HL-60 (cell line): ENCODE measurements at regions not wholly inside any gene's neighbourhood (a gene's known extent, or its start where the extent isn't known, plus 50 kb on each side); places are given as distances from the start of the nearest gene placed in this dataset.

Experiments used
- DNase-seq, 2 experiments: peaks; one replicate each; pipeline ENCODE4 v3.0.0-alpha.2; 2010 to 2020; ENCODE audit warnings: low read depth in 1 of 2, low spot score in 1 of 2
- H3K27ac ChIP-seq: fragments of 250-450 bp; sonication (Bioruptor Pico); replicated peaks from 2 replicates; pipeline ENCODE4 v1.5.1; 2020; ENCODE audit warnings: mild to moderate bottlenecking, moderate library complexity
- H3K27me3 ChIP-seq: fragments of 250-450 bp; sonication (Bioruptor Pico); 2 replicates; pipeline ENCODE4 v1.5.1; 2021; ENCODE audit warnings: mild to moderate bottlenecking, moderate library complexity; ENCODE audit not compliant: insufficient read depth, poor library complexity, severe bottlenecking
- H3K4me3 ChIP-seq: replicated peaks from 2 replicates; pipeline ENCODE4 v1.5.1; 2011; ENCODE audit warnings: mild to moderate bottlenecking, control low read depth, low read length; ENCODE audit not compliant: insufficient read depth
- GABPA ChIP-seq: IDR thresholded peaks from 2 replicates; pipeline ENCODE4 v1.6.1; 2012; ENCODE audit warnings: low read depth
- POLR2AphosphoS5 ChIP-seq: IDR thresholded peaks from 2 replicates; pipeline ENCODE4 v1.6.1; 2012; ENCODE audit warnings: low read depth
- SPI1 ChIP-seq: IDR thresholded peaks from 2 replicates; pipeline ENCODE4 v1.6.1; 2012; ENCODE audit warnings: low read depth, mild to moderate bottlenecking, borderline replicate concordance
- TF ChIP-seq, protein P1 (sequence below): IDR thresholded peaks from one replicate; pipeline ENCODE4 v1.5.1; 2011; ENCODE audit warnings: low read length, control low read depth, inconsistent platforms; ENCODE audit not compliant: insufficient read depth
- TF ChIP-seq, protein P2 (sequence below): IDR thresholded peaks from 2 replicates; pipeline ENCODE4 v1.6.1; 2012; ENCODE audit warnings: low read depth; ENCODE audit not compliant: insufficient replicate concordance

DNA sequence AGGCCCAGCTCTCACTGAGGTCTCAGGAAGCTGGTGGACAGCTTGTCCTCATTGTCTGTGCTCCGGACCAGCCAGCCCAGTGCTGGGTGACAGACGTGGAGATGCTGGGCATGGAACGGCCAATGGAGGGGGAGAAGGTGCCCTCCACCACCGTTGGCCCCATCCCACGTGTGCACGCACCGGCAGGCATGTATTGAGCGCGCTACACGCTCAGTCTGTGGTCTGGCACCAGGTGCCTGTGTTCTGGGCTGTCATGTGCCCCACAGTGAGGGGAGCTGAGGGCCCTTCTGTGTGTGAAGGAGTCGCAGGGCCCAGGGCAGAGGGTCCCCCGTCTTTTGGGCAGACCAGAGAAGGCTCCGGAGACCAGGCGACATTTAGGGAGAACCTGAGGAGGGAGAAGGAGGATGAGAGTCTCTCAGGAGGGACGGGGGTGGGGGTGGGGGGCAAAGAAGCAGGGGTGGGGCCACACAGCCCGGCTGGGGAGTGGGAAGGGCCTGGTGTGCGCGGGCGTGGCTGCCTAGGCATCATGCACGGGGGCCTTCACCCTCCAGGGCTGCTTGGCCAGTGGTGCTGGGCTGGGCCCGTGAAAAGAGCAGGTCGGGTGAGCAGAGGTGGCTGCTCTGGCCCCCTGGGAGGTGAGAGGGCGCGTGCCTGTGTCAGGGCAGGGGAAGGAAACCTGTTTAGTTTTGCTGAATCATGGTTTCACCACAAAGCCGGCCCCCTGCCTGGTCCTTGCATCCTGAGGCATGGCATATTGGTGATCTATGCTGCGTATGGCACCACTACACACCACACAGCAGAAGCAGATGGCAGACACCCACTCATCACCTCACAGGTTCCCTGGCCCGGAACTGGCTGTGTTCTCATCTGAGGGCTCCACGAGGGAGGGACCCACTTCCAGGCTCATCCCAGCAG lies 86.7 kb upstream of the TTC34 start:
- Histone ChIP-seq H3K27me3 (no peaks in the 10 kb centered on the region), H3K27ac (no peak overlapping the region), H3K4me3 (no peak overlapping the region)
- no peak for DNase-seq
- TF ChIP-seq, protein P1, sequence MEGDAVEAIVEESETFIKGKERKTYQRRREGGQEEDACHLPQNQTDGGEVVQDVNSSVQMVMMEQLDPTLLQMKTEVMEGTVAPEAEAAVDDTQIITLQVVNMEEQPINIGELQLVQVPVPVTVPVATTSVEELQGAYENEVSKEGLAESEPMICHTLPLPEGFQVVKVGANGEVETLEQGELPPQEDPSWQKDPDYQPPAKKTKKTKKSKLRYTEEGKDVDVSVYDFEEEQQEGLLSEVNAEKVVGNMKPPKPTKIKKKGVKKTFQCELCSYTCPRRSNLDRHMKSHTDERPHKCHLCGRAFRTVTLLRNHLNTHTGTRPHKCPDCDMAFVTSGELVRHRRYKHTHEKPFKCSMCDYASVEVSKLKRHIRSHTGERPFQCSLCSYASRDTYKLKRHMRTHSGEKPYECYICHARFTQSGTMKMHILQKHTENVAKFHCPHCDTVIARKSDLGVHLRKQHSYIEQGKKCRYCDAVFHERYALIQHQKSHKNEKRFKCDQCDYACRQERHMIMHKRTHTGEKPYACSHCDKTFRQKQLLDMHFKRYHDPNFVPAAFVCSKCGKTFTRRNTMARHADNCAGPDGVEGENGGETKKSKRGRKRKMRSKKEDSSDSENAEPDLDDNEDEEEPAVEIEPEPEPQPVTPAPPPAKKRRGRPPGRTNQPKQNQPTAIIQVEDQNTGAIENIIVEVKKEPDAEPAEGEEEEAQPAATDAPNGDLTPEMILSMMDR = no peak
- no peak for TF ChIP-seq GABPA
- no peak for TF ChIP-seq SPI1
- TF ChIP-seq POLR2AphosphoS5 = no peak

DNA sequence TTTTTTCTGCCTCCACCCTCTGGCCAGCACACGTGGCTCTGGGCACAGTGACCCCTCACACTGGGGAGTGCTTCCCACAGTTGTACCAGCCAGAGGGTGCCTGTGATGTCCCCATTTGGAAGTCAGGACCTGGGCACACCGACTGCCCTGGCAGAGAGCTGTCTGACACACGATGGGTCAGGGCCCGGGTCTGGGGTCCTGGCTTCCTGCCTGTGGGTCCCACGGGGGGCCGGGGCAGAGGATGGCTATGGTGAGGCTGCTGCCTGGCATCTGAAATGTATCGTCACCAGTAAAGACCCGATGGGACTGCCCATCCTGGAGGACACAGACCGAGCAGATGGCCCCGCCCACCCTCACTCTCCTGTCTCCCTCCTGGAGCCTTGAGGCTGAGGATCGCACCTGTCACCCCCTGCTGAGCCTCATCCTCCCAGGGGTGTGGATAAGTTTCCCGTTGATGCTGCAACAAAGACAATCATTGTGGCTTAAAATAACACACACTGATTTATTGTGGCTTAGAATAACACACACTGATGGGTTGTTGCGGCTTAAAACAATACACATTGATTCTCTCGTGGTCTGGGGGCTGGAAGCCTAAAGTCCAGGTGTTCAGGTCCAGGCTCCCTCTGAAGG lies 88.8 kb upstream of the TTC34 start:
- Histone ChIP-seq H3K27ac (no peak overlapping the region), H3K27me3 (no peaks in the 10 kb centered on the region), H3K4me3 (no peak overlapping the region)
- DNase-seq = no peak
- TF ChIP-seq, protein P2, sequence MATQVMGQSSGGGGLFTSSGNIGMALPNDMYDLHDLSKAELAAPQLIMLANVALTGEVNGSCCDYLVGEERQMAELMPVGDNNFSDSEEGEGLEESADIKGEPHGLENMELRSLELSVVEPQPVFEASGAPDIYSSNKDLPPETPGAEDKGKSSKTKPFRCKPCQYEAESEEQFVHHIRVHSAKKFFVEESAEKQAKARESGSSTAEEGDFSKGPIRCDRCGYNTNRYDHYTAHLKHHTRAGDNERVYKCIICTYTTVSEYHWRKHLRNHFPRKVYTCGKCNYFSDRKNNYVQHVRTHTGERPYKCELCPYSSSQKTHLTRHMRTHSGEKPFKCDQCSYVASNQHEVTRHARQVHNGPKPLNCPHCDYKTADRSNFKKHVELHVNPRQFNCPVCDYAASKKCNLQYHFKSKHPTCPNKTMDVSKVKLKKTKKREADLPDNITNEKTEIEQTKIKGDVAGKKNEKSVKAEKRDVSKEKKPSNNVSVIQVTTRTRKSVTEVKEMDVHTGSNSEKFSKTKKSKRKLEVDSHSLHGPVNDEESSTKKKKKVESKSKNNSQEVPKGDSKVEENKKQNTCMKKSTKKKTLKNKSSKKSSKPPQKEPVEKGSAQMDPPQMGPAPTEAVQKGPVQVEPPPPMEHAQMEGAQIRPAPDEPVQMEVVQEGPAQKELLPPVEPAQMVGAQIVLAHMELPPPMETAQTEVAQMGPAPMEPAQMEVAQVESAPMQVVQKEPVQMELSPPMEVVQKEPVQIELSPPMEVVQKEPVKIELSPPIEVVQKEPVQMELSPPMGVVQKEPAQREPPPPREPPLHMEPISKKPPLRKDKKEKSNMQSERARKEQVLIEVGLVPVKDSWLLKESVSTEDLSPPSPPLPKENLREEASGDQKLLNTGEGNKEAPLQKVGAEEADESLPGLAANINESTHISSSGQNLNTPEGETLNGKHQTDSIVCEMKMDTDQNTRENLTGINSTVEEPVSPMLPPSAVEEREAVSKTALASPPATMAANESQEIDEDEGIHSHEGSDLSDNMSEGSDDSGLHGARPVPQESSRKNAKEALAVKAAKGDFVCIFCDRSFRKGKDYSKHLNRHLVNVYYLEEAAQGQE = no peak
- TF ChIP-seq SPI1 (no peak), GABPA (no peak), POLR2AphosphoS5 (no peak)
- TF ChIP-seq, protein P1 = no peak

DNA sequence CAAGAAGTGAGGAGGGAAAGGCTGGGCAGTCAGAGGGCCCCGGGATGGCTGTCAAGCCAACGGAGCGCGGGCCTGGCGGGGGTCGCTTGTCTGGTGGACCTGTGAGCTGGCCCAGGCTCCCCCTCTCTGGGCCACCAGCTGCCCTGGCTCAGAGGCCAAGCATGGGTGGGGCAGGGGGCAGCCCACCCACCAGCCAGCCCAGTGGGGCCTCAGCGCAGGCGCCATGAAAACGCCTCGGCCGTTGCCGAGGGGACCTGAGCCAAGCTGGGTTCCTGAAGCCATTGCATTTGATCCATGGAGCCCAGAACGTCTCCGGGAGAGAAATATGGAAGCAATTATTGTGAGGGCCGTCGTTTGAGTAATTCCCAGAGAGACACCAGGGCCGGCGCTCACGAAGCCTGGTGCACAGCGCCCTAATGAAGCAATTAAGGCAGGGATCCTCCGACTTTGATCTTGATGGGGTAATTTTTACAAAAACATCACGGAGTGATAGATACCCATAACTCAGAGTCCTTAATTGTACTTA lies 90.5 kb upstream of the TTC34 start:
- TF ChIP-seq, protein P1 = no peak
- TF ChIP-seq GABPA = no peak
- TF ChIP-seq, protein P2 = no peak
- TF ChIP-seq SPI1 = no peak
- TF ChIP-seq POLR2AphosphoS5 = no peak
- H3K4me3 ChIP-seq = no peak overlapping the region
- DNase-seq = no peak
- H3K27me3 ChIP-seq = no peaks in the 10 kb centered on the region
- H3K27ac ChIP-seq = no peak overlapping the region
